Epithelial cell of proximal tubule (primary cell): ENCODE measurements at regions not wholly inside any gene's neighbourhood (a gene's known extent, or its start where the extent isn't known, plus 50 kb on each side); places are given as distances from the start of the nearest gene placed in this dataset.

Experiments
- DNase-seq: peaks from one replicate; pipeline ENCODE4 v3.0.0-alpha.2; 2011; ENCODE audit warnings: low read depth
- H3K4me3 ChIP-seq: 2 replicates; pipeline ENCODE4 v1.5.1; 2011; ENCODE audit warnings: low read depth, mild to moderate bottlenecking, low read length
- TF ChIP-seq, protein P1 (sequence below): conservative IDR thresholded peaks from 2 replicates; pipeline ENCODE4 v1.5.1; 2012; ENCODE audit warnings: low read depth, mild to moderate bottlenecking, low read length

DNA sequence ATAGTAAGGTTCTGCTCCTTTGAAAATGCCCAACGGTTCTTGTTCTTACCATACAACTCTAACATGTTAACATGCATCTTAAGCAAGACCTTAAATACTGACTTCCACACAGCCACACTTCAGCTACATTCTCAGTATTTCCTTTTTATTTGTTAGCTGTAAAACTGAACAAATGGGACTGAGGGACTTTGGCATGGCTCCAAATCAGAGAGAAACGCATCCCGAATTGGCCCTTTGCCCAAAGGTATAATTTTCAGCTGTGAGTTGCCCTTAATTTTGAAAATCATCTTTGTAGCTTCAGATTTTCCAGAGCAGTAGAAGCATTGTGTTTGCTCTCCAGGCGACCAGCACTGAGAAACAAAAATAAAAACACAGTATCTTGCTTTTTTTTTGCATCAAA, 56.4 kb downstream of the NEUROD6 start:
- no peak for DNase-seq

DNA sequence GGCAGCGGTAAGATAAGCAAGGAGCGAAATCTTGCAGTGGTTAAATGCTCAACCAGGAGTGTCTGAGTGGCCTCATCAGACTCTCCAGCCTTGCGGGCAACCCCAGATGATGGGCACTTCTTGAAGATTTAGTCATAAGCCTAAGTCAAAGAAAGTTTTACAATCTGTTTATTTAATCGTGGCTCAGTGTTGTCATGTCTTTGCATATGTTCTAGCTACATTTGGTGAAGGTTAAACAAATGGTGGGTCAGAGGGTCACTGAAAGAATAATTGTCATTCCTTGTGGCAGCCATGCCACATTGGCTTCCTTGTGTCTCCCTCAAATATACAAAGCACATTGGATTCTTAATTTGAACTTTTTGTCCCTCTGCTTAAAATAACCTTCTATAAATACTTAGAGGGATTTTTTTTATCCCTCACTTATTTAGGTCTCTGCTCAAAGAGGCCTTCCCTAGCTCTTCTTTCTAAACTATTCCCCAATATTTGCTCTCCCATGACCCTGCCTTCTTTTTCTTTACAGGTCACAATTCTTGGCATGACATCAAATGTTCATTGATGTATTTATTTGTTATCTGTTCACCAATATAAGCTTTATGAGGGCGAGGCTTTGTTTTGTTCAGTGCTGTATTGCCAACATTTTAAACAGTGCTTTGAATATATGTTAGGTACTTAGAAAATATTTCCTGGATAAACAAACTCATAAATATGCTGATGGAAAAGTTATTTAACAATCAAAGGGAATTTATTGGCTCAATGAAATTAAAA, 68.7 kb downstream of the NEUROD6 start:
- DNase-seq: no peak
- TF ChIP-seq, protein P1, sequence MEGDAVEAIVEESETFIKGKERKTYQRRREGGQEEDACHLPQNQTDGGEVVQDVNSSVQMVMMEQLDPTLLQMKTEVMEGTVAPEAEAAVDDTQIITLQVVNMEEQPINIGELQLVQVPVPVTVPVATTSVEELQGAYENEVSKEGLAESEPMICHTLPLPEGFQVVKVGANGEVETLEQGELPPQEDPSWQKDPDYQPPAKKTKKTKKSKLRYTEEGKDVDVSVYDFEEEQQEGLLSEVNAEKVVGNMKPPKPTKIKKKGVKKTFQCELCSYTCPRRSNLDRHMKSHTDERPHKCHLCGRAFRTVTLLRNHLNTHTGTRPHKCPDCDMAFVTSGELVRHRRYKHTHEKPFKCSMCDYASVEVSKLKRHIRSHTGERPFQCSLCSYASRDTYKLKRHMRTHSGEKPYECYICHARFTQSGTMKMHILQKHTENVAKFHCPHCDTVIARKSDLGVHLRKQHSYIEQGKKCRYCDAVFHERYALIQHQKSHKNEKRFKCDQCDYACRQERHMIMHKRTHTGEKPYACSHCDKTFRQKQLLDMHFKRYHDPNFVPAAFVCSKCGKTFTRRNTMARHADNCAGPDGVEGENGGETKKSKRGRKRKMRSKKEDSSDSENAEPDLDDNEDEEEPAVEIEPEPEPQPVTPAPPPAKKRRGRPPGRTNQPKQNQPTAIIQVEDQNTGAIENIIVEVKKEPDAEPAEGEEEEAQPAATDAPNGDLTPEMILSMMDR: no peak
- no peak overlapping the region for H3K4me3 ChIP-seq

More for the DNA sequence above, 56.4 kb downstream of the NEUROD6 start:
- TF ChIP-seq, protein P1: no peak
- H3K4me3 ChIP-seq: no peak overlapping the region

DNA sequence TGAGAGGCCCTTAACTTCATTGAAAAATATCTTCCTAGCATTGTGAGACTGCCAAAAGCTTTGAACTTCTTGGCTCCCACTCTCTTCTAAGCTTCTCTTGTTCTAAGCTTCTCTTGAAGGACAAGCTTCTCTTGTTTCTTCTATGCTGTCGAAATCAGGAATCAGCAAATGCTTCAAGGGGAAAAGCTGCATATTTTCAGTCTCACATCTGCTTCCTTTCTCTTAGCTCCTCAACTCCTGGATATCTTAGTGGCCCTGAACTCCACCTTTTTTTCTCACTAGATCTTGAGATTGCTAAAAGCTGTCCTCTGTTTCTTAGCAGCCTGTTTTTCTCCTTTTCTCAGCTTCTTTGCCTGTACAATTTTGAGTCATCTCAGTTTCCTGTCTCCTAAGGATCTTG, 73.0 kb downstream of the NEUROD6 start:
- TF ChIP-seq, protein P1: no peak
- no peak for DNase-seq
- no peak overlapping the region for H3K4me3 ChIP-seq

DNA sequence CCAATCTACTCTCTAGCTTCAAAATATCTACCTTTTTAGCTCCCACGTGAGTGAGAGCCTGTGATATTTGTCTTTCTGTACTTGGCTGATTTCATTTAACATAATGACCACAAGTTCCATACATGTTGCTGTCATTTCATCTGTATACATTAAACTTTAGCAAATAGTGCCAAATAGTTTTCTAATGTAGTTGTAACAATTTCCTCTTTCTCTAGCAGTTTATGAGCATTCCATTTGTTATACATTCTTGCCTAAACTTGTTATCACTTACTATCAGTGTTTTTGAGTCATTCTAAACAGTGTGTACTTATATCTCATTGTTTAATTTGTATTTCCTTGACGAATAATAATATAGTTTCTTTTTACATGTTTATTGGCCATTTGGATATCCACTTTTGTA, 77.2 kb downstream of the NEUROD6 start:
- no peak overlapping the region for H3K4me3 ChIP-seq
- TF ChIP-seq, protein P1: no peak
- no peak for DNase-seq

DNA sequence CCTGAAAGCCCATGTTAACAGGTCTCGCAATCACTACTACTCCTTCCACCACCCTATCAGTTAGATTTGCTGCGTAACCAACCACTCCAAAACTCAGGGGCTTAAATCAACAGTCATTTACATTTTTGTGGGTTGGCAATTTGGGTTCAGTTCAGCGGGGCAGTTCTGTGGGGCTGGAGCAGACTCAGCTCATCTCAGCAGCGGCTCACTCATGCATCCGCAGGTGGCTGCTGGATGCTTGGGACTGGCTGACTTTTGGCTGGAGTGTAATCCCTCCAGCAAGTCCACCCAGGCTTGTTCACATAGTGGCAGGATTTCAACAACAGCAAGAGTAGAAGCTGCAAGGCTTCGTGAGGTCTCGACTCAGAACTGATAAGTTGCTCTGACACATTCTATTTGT, 79.2 kb downstream of the NEUROD6 start:
- no peak for DNase-seq
- H3K4me3 ChIP-seq: no peak overlapping the region
- TF ChIP-seq, protein P1: no peak

DNA sequence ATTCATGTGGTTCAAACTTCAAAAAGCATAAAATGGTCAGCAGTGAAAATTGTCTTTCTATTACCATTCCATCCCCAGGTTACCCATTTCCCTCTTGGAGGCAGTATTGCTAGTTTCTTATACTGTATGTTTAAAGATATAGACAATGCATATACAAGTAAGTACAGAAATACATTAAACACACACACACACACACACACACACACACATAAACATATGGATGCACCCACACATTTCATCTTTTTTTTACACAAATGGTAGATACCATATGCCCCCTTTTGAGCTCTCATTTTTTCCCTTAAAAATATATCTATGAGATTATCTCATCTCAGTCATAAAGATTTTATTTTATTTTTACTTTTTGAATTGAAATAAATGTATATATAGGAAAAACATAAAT, 79.7 kb downstream of the NEUROD6 start:
- TF ChIP-seq, protein P1: no peak
- DNase-seq: no peak
- no peak overlapping the region for H3K4me3 ChIP-seq

DNA sequence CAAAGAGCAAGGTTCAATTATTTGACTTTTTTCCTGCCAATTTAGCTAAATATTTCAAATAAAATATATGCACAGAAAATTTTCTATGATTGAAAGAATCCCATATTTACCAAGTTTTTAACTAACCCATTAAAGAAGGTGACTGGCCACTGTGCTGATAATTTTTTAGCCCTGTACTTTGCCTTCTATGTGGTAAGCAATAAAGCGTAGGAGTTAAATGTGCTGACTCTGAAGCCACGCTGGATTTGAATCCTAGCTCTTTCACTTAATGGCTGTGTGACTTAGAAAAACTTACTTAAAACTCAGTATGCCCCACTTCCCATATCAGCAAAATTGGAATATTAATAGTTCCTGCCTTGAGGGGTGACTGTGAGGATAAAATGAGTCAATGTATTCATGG, 82.1 kb downstream of the NEUROD6 start:
- no peak for DNase-seq
- H3K4me3 ChIP-seq: no peak overlapping the region
- TF ChIP-seq, protein P1: no peak
